Thyroid gland (tissue), 4 donors: ENCODE measurements at regions not wholly inside any gene's neighbourhood (a gene's known extent, or its start where the extent isn't known, plus 50 kb on each side); places are given as distances from the start of the nearest gene placed in this dataset.

ENCODE experiments used
- CTCF ChIP-seq, 6 experiments: fragments of 200-600 bp in 3 of 6; fragments of 450-650 bp in 3 of 6; sonication (generic) in 3 of 6; IDR thresholded peaks; one replicate each; pipeline ENCODE4 v1.5.1; 2016 to 2019; ENCODE audit warnings: antibody characterized with exemption in 6 of 6, mild to moderate bottlenecking in 2 of 6, inconsistent platforms in 1 of 6, moderate library complexity in 1 of 6
- POLR2A ChIP-seq, 2 donors: fragments of 450-650 bp; IDR thresholded peaks; one replicate each; pipeline ENCODE4 v1.6.1; 2017; ENCODE audit warnings: antibody characterized with exemption in 2 of 2, mild to moderate bottlenecking in 2 of 2, moderate library complexity in 1 of 2

GRCh38 chr4:30281986-30282385 is 438.2 kb upstream of the PCDH7 start:
- TF ChIP-seq CTCF (IDR thresholded peaks at IDR 0.05) (no peak), POLR2A (IDR thresholded peaks at IDR 0.05) (no peak)
